BE2C (cell line): ENCODE measurements at regions not wholly inside any gene's neighbourhood (a gene's known extent, or its start where the extent isn't known, plus 50 kb on each side); places are given as distances from the start of the nearest gene placed in this dataset.

Experiments
- DNase-seq: peaks from one replicate; pipeline ENCODE4 v3.0.0-alpha.2; 2020
- H3K27me3 ChIP-seq: fragments of 250-450 bp; sonication (Bioruptor Pico); 2 replicates; pipeline ENCODE4 v1.5.1; 2020; ENCODE audit warnings: mild to moderate bottlenecking
- H3K36me3 ChIP-seq: fragments of 250-450 bp; sonication (Bioruptor Pico); 2 replicates; pipeline ENCODE4 v1.5.1; 2020; ENCODE audit warnings: mild to moderate bottlenecking
- H3K4me1 ChIP-seq: fragments of 250-450 bp; sonication (Bioruptor Pico); 2 replicates; pipeline ENCODE4 v1.5.1; 2020
- H3K4me3 ChIP-seq: 2 replicates; pipeline ENCODE4 v1.5.1; 2011; ENCODE audit warnings: low read depth, low read length
- H3K9me3 ChIP-seq: fragments of 250-450 bp; sonication (Bioruptor Pico); 2 replicates; pipeline ENCODE4 v1.5.1; 2020
- CTCF ChIP-seq: IDR thresholded peaks from 2 replicates; pipeline ENCODE4 v1.5.1; 2012; ENCODE audit warnings: mild to moderate bottlenecking, low read depth, low read length

- Histone ChIP-seq H3K27me3 (no peaks in the 10 kb centered on the region), H3K4me3 (no peak overlapping the region), H3K36me3 (no peaks in the 10 kb centered on the region), H3K9me3 (no peaks in the 10 kb centered on the region), H3K4me1 (no peaks in the 10 kb centered on the region)
- no peak for DNase-seq
- TF ChIP-seq CTCF = no peak
Observed at GRCh38 chr4:120175272-120175671, 108.6 kb upstream of the MAD2L1 start.

DNA sequence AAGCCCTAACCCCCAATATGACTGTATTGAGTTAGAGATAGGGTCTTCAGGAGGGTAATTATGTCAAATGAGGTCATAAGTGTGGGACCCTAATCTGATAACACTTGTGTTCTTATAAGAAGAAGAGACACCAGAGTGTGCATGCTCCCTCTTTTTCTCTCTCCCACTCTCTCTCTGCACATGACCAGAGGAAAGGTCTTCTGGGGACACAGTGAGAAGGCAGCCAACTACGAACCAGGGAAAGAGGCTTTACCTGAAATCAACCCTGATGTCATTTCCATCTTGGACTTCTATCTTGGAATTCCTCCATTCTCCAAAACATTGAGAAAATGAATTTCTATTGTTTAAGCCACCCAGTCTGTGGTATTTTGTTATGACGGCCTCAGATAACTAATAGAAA, 97.2 kb upstream of the MAD2L1 start:
- H3K36me3 ChIP-seq = no peaks in the 10 kb centered on the region
- H3K4me3 ChIP-seq = no peak overlapping the region
- TF ChIP-seq CTCF = no peak
- DNase-seq = no peak
- H3K9me3 ChIP-seq = no peaks in the 10 kb centered on the region
- H3K4me1 ChIP-seq = no peaks in the 10 kb centered on the region
- no peaks in the 10 kb centered on the region for H3K27me3 ChIP-seq

DNA sequence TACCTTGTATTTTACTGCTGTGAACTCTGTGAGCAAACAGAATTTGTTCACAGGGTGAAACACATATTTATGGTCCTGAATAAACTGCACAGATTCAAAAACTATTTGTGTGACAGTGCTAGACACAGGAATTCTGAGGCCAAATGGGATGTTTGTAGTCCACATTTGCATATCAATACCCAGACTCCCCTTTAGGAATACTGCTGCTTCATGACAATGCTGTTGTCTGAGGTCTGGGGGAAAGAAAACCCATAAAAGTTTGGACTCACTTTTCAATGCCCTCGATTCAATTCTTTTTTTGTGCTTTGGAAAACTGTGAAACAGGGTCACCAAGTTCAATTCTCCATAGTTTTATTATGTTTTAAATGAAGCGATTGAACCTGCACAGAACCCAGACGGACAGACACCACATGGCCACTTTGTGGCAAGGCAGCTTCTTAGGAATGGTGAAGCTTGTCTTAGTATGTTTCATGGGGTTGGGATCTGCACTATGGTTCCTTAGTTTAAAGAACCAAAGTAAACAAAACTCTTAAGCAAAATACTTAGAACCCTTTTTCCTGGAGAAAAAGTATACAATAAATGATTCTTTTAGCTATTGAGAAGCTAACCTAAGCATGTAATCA, 92.3 kb upstream of the MAD2L1 start:
- no peaks in the 10 kb centered on the region for H3K27me3 ChIP-seq
- no peaks in the 10 kb centered on the region for H3K4me1 ChIP-seq
- TF ChIP-seq CTCF = no peak
- H3K4me3 ChIP-seq = no peak overlapping the region
- H3K9me3 ChIP-seq = no peaks in the 10 kb centered on the region
- DNase-seq = no peak
- no peaks in the 10 kb centered on the region for H3K36me3 ChIP-seq

- Histone ChIP-seq H3K27me3 (no peaks in the 10 kb centered on the region), H3K4me1 (no peaks in the 10 kb centered on the region), H3K4me3 (no peak overlapping the region), H3K9me3 (no peaks in the 10 kb centered on the region), H3K36me3 (no peaks in the 10 kb centered on the region)
- no peak for DNase-seq
- TF ChIP-seq CTCF = peak; percentile 15; the same call in 1 of the 2 replicates
Observed at GRCh38 chr4:120158046-120158445, 91.4 kb upstream of the MAD2L1 start.

GRCh38 chr4:120156120-120156718, 89.6 kb upstream of the MAD2L1 start:
- Histone ChIP-seq H3K9me3 (no peaks in the 10 kb centered on the region), H3K4me1 (no peaks in the 10 kb centered on the region), H3K27me3 (no peaks in the 10 kb centered on the region), H3K4me3 (no peak overlapping the region), H3K36me3 (no peaks in the 10 kb centered on the region)
- peak; percentile 63 for TF ChIP-seq CTCF
- peak; percentile 30 for DNase-seq

DNA sequence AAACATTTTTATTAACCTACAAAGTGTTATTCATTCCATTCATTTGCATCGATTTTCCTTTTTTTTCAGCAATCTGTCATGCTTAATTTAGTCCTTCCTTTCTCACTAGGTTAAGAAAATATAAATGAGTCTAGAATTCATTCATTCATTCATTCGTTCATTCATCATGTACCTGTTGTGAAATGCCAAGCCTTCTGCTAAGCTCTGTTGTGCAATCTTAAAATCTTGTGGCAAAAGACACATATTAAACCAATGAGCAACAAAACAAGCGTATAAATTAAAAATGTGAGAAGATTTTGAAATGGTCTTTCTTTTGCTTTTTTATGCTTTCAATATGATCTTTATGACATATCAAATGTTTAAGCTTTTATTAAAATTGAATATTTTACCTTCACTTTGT, 88.6 kb upstream of the MAD2L1 start:
- no peak for DNase-seq
- no peak overlapping the region for H3K4me3 ChIP-seq
- H3K27me3 ChIP-seq = no peaks in the 10 kb centered on the region
- no peak for TF ChIP-seq CTCF
- no peaks in the 10 kb centered on the region for H3K36me3 ChIP-seq
- no peaks in the 10 kb centered on the region for H3K4me1 ChIP-seq
- H3K9me3 ChIP-seq = no peaks in the 10 kb centered on the region
